ENCODE measurements at regions not wholly inside any gene's neighbourhood (a gene's known extent, or its start where the extent isn't known, plus 50 kb on each side); places are given as distances from the start of the nearest gene placed in this dataset.

DNA sequence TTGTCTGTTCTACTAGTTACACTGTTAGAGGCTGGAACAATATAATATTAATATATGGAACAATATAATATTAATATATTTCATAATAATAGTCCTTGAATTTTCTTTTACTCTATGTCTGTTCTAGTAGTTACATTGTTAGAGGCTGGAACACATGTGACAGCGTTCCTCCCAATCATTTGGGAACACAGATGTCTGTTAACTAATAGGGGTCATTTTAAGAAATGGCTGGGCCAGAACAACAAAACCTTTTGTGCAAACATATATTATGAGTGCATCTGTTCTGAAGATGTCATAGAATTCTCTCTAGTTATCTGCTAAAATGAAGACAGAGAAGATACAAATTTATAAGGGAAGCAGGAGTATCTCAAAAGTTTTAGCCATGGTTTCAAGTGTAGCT is 114.0 kb upstream of the PDZRN3 start:
- TF ChIP-seq, protein P1, sequence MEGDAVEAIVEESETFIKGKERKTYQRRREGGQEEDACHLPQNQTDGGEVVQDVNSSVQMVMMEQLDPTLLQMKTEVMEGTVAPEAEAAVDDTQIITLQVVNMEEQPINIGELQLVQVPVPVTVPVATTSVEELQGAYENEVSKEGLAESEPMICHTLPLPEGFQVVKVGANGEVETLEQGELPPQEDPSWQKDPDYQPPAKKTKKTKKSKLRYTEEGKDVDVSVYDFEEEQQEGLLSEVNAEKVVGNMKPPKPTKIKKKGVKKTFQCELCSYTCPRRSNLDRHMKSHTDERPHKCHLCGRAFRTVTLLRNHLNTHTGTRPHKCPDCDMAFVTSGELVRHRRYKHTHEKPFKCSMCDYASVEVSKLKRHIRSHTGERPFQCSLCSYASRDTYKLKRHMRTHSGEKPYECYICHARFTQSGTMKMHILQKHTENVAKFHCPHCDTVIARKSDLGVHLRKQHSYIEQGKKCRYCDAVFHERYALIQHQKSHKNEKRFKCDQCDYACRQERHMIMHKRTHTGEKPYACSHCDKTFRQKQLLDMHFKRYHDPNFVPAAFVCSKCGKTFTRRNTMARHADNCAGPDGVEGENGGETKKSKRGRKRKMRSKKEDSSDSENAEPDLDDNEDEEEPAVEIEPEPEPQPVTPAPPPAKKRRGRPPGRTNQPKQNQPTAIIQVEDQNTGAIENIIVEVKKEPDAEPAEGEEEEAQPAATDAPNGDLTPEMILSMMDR (IDR thresholded peaks at IDR 0.05 in 8 of 11, conservative IDR thresholded peaks at IDR 0.05 in 3 of 11), result no peak
- no peak for TF ChIP-seq POLR2A (IDR thresholded peaks at IDR 0.05)
